SK-N-SH (cell line): ENCODE measurements at regions not wholly inside any gene's neighbourhood (a gene's known extent, or its start where the extent isn't known, plus 50 kb on each side); places are given as distances from the start of the nearest gene placed in this dataset.

Experiments used
- CTCF ChIA-PET: fragments of 300-600, 350-600 bp; formaldehyde crosslinking; extraction: SDS; loops from one replicate; lab custom pipeline; 2021; lab: Yijun Ruan, JAX
- POLR2A ChIA-PET: fragments of 350-600 bp; sonication (Branson Sonifier 250); formaldehyde crosslinking; extraction: SDS; loops from one replicate; lab custom pipeline; 2020; ENCODE audit warnings: antibody characterized with exemption, inconsistent platforms; lab: Yijun Ruan, JAX
- DNase-seq: peaks from one replicate; pipeline ENCODE4 v3.0.0; 2012
- H2AFZ ChIP-seq: fragments of 200-600 bp; sonication (generic); 2 replicates; pipeline ENCODE4 v1.8.1; 2016; ENCODE audit warnings: antibody characterized with exemption, mild to moderate bottlenecking, low read depth
- H3F3A ChIP-seq: fragments of 200-600 bp; sonication (generic); replicated peaks from 2 replicates; pipeline ENCODE3; 2016; ENCODE audit warnings: antibody characterized with exemption, mild to moderate bottlenecking; ENCODE audit not compliant: insufficient read depth
- H3K27ac ChIP-seq, 2 experiments: fragments of 200-500 bp in 1 of 2; fragments of 200-600 bp in 1 of 2; sonication (Bioruptor generic) in 1 of 2; sonication (generic), shearing (Covaris generic) in 1 of 2; 2 replicates each; pipeline versions ENCODE4 v1.5.1 to v1.6.1; 2014 to 2016; ENCODE audit warnings: low read depth in 2 of 2, inconsistent platforms in 1 of 2, low read length in 1 of 2, mild to moderate bottlenecking in 1 of 2, mixed read lengths in 1 of 2
- H3K27me3 ChIP-seq: fragments of 200-600 bp; sonication (generic), shearing (Covaris generic); 2 replicates; pipeline ENCODE4 v1.6.1; 2016; ENCODE audit warnings: mixed run types; ENCODE audit not compliant: insufficient read depth
- H3K36me3 ChIP-seq, 2 experiments: fragments of 200-500 bp in 1 of 2; fragments of 200-600 bp in 1 of 2; sonication (Bioruptor generic) in 1 of 2; sonication (generic) in 1 of 2; replicated peaks in 1 of 2; 2 replicates each; pipeline versions ENCODE3 to v1.5.1; 2014 to 2016; ENCODE audit warnings: low read length in 1 of 2, mild to moderate bottlenecking in 1 of 2; ENCODE audit not compliant: insufficient read depth in 2 of 2, control insufficient read depth in 1 of 2
- H3K4me1 ChIP-seq, 2 experiments: fragments of 200-500 bp in 1 of 2; fragments of 200-600 bp in 1 of 2; sonication (Bioruptor generic) in 1 of 2; sonication (generic), shearing (Covaris generic) in 1 of 2; 2 replicates each; pipeline versions ENCODE4 v1.5.1 to v1.6.1; 2014 to 2016; ENCODE audit warnings: low read depth in 1 of 2, low read length in 1 of 2, mixed run types in 1 of 2; ENCODE audit not compliant: insufficient read depth in 2 of 2, control insufficient read depth in 1 of 2
- H3K4me2 ChIP-seq: fragments of 200-600 bp; sonication (generic), shearing (Covaris generic); 2 replicates; pipeline ENCODE4 v1.6.1; 2017; ENCODE audit warnings: mixed run types
- H3K4me3 ChIP-seq, 2 experiments: fragments of 200-500 bp in 1 of 2; fragments of 200-600 bp in 1 of 2; sonication (Bioruptor generic) in 1 of 2; sonication (generic), shearing (Covaris generic) in 1 of 2; 2 replicates each; pipeline versions ENCODE4 v1.5.1 to v1.8.1; 2014 to 2016; ENCODE audit warnings: low read depth in 2 of 2, inconsistent platforms in 1 of 2, low read length in 1 of 2, mild to moderate bottlenecking in 1 of 2, mixed read lengths in 1 of 2, moderate library complexity in 1 of 2
- H3K79me2 ChIP-seq: fragments of 200-600 bp; sonication (generic); 2 replicates; pipeline ENCODE4 v1.8.1; 2017; ENCODE audit warnings: mild to moderate bottlenecking; ENCODE audit not compliant: insufficient read depth
- H3K9ac ChIP-seq: fragments of 200-600 bp; sonication (generic); 2 replicates; pipeline ENCODE4 v1.6.1; 2017; ENCODE audit warnings: mixed run types
- H3K9me2 ChIP-seq: fragments of 200-600 bp; sonication (generic); 2 replicates; pipeline ENCODE4 v1.6.1; 2017; ENCODE audit warnings: mixed run types
- H3K9me3 ChIP-seq: fragments of 200-600 bp; sonication (generic); 2 replicates; pipeline ENCODE4 v1.6.1; 2017; ENCODE audit warnings: mixed run types, mild to moderate bottlenecking, moderate library complexity
- H4K20me1 ChIP-seq: fragments of 200-600 bp; sonication (generic); 2 replicates; pipeline ENCODE4 v1.6.1; 2017; ENCODE audit warnings: mild to moderate bottlenecking, mixed run types; ENCODE audit not compliant: insufficient read depth
- CHD2 ChIP-seq: fragments of 150-350 bp; IDR thresholded peaks from 2 replicates; pipeline ENCODE4 v1.6.1; 2018; ENCODE audit warnings: low read length; ENCODE audit not compliant: partially characterized antibody
- CTCF ChIP-seq: fragments of 200-600 bp; sonication (generic); IDR thresholded peaks from 2 replicates; pipeline ENCODE4 v1.6.1; 2017; ENCODE audit warnings: antibody characterized with exemption, mild to moderate bottlenecking, moderate library complexity
- ELF1 ChIP-seq: IDR thresholded peaks from 2 replicates; pipeline ENCODE4 v1.4.0; 2012
- EZH2phosphoT487 ChIP-seq: fragments of 200-600 bp; sonication (generic); IDR thresholded peaks from 2 replicates; pipeline ENCODE4 v1.6.1; 2017; ENCODE audit warnings: low read depth, mixed run types, mild to moderate bottlenecking, antibody characterized with exemption, moderate library complexity, borderline replicate concordance
- FOSL2 ChIP-seq: IDR thresholded peaks from 2 replicates; pipeline ENCODE4 v1.4.0; 2012; ENCODE audit warnings: low read depth, mild to moderate bottlenecking, moderate library complexity, borderline replicate concordance
- FOXJ3 ChIP-seq: sonication (generic); formaldehyde crosslinking; IDR thresholded peaks from 2 replicates; pipeline ENCODE4 v1.5.1; 2020; ENCODE audit warnings: mild to moderate bottlenecking, missing genetic modification reagents
- RAD21 ChIP-seq: IDR thresholded peaks from 2 replicates; pipeline ENCODE4 v1.6.1; 2012; ENCODE audit warnings: mild to moderate bottlenecking, low read length
- RXRA ChIP-seq: IDR thresholded peaks from 2 replicates; pipeline ENCODE4 v1.4.0; 2012; ENCODE audit warnings: low read depth, mild to moderate bottlenecking, borderline replicate concordance
- SIN3A ChIP-seq: IDR thresholded peaks from 2 replicates; pipeline ENCODE4 v1.6.1; 2012; ENCODE audit warnings: low read depth, mild to moderate bottlenecking, low read length, moderate library complexity, borderline replicate concordance
- TAF1 ChIP-seq: IDR thresholded peaks from 2 replicates; pipeline ENCODE4 v1.6.1; 2012; ENCODE audit warnings: low read depth, mild to moderate bottlenecking, low read length, moderate library complexity, borderline replicate concordance
- TCF12 ChIP-seq: IDR thresholded peaks from 2 replicates; pipeline ENCODE4 v1.4.0; 2012
- YY1 ChIP-seq: IDR thresholded peaks from 2 replicates; pipeline ENCODE4 v1.4.0; 2012; ENCODE audit warnings: low read depth, mild to moderate bottlenecking
- WGBS: methylation state at CpG from one replicate; pipeline ENCODE4 v1.1.6; 2017; ENCODE audit warnings: low lambda C conversion rate; 5-methylcytosine and 5-hydroxymethylcytosine counted together
- TF ChIP-seq, protein P1 (sequence below): IDR thresholded peaks from 2 replicates; pipeline ENCODE4 v1.4.0; 2012; ENCODE audit warnings: low read depth, borderline replicate concordance
- TF ChIP-seq, protein P2 (sequence below): IDR thresholded peaks from 2 replicates; pipeline ENCODE4 v1.4.0; 2012; ENCODE audit warnings: low read depth
- TF ChIP-seq, protein P3 (sequence below): IDR thresholded peaks from 2 replicates; pipeline ENCODE4; 2012

DNA sequence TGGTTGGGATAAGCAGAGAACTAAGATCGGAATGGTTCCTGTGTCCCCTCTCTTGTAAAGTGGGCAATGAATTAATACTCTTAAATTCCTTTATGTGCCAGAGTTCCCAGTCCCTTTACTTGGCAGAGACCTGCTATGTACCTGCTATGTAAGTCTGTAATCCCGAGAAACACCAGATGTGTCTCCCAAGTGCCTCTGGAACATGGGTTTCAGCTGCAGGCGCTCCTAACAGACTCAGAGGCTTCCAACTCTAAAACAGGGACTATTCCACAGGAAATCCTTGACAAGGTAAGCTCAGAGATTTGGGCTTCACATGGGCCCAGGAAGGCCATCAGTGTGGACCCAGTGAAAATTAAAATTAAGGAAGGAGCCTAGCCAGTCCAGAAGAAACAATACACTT is 117.7 kb upstream of the PLCL2 start:
- Histone ChIP-seq H3K4me2 (no peak overlapping the region), H3K36me3 (no peaks in the 10 kb centered on the region), H3K9ac (no peak overlapping the region), H3K9me2 (no peaks in the 10 kb centered on the region), H4K20me1 (no peaks in the 10 kb centered on the region), H3F3A (no peaks in the 10 kb centered on the region), H3K4me1 (no peaks in the 10 kb centered on the region; a peak in 1 of 4 replicates), H3K27ac (no peak overlapping the region)
- ChIA-PET POLR2A (no interaction called here), CTCF (no interaction called here)
- no peak for DNase-seq
- TF ChIP-seq, protein P1, sequence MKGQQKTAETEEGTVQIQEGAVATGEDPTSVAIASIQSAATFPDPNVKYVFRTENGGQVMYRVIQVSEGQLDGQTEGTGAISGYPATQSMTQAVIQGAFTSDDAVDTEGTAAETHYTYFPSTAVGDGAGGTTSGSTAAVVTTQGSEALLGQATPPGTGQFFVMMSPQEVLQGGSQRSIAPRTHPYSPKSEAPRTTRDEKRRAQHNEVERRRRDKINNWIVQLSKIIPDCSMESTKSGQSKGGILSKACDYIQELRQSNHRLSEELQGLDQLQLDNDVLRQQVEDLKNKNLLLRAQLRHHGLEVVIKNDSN, result no peak
- TF ChIP-seq TCF12 (no peak), CTCF (no peak), SIN3A (no peak)
- TF ChIP-seq, protein P2, sequence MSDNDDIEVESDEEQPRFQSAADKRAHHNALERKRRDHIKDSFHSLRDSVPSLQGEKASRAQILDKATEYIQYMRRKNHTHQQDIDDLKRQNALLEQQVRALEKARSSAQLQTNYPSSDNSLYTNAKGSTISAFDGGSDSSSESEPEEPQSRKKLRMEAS, result no peak
- TF ChIP-seq, protein P3, sequence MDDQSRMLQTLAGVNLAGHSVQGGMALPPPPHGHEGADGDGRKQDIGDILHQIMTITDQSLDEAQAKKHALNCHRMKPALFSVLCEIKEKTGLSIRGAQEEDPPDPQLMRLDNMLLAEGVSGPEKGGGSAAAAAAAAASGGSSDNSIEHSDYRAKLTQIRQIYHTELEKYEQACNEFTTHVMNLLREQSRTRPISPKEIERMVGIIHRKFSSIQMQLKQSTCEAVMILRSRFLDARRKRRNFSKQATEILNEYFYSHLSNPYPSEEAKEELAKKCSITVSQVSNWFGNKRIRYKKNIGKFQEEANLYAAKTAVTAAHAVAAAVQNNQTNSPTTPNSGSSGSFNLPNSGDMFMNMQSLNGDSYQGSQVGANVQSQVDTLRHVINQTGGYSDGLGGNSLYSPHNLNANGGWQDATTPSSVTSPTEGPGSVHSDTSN, result no peak
- TF ChIP-seq, all 33 proteins: peak for 0
- H3K79me2 ChIP-seq, result no peaks in the 10 kb centered on the region
- no peaks in the 10 kb centered on the region for H3K27me3 ChIP-seq
- H3K4me3 ChIP-seq, result no peak overlapping the region
- H2AFZ ChIP-seq, result no peak overlapping the region
- no peaks in the 10 kb centered on the region for H3K9me3 ChIP-seq
- 43% methylated on average over 3 of the region's 3 CpGs for WGBS

DNA sequence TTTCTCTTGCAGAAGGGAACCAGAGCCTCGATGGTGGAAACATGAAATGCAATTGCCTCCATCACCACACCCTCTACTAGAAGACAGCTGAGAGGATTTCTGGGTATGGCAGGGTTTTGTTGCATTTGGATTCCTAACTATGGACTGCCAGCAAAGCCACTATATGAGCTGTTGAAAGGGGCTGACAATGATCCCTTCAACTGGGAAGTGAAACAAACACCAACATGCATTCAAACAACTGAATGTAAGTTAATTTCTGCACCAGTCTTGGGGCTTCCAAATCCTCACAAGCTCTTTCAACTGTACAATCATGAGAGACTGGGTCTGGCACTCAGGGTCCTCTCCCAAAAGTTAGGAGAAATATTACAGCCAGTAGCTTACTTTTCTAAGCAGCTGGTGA is 116.7 kb upstream of the PLCL2 start:
- Histone ChIP-seq H3K27me3 (no peaks in the 10 kb centered on the region), H3K79me2 (no peaks in the 10 kb centered on the region), H3K4me2 (no peak overlapping the region), H2AFZ (no peak overlapping the region), H3K9ac (no peak overlapping the region), H3F3A (no peaks in the 10 kb centered on the region), H3K27ac (no peak overlapping the region), H4K20me1 (no peaks in the 10 kb centered on the region), H3K4me3 (no peak overlapping the region), H3K4me1 (no peaks in the 10 kb centered on the region; a peak in 1 of 4 replicates), H3K36me3 (no peaks in the 10 kb centered on the region), H3K9me2 (no peaks in the 10 kb centered on the region), H3K9me3 (no peaks in the 10 kb centered on the region)
- TF ChIP-seq YY1 (no peak), RXRA (no peak), FOSL2 (no peak), RAD21 (no peak), EZH2phosphoT487 (no peak), TAF1 (no peak), ELF1 (no peak), FOXJ3 (CRISPR knock-in tag) (no peak), CHD2 (no peak), SIN3A (no peak)
- TF ChIP-seq, protein P1, result no peak
- 0% methylated on average over 1 of the region's 1 CpG for WGBS
- ChIA-PET CTCF (no interaction called here), POLR2A (no interaction called here)
- DNase-seq, result no peak
